GM12878 (cell line): ENCODE measurements at regions not wholly inside any gene's neighbourhood (a gene's known extent, or its start where the extent isn't known, plus 50 kb on each side); places are given as distances from the start of the nearest gene placed in this dataset.

Experiments
- ATAC-seq: fragments of 200-7000 bp; cut with Tn5 transposase; 3 replicates; pipeline ENCODE4 v1.9.1; 2020; ENCODE audit warnings: mild to moderate bottlenecking, moderate library complexity
- BruUV-seq: library from RNA; stranded (reverse); fragments of 400-500 nt; replicated peaks from 2 replicates; lab custom pipeline; 2021; lab: Mats Ljungman, UMichigan
- CTCF ChIA-PET: fragments of 300-600 bp; sonication (Branson Sonifier 250); formaldehyde crosslinking; extraction: SDS; loops from one replicate; lab custom pipeline; 2021; ENCODE audit warnings: inconsistent platforms; lab: Yijun Ruan, JAX
- POLR2A ChIA-PET: fragments of 350-600 bp; formaldehyde crosslinking; extraction: SDS; loops from one replicate; lab custom pipeline; 2021; ENCODE audit warnings: inconsistent platforms; lab: Charles Lee
- RAD21 ChIA-PET: fragments of 300-600 bp; sonication (Branson Sonifier 250); formaldehyde crosslinking; loops from one replicate; lab custom pipeline; 2023; ENCODE audit warnings: antibody characterized with exemption; ENCODE audit not compliant: unreplicated experiment; lab: Charles Lee
- SMC1A ChIA-PET: fragments of 300-600 bp; sonication (Branson Sonifier 250); formaldehyde crosslinking; loops from one replicate; lab custom pipeline; 2023; ENCODE audit not compliant: unreplicated experiment, uncharacterized antibody; lab: Charles Lee
- DNase-seq: peaks from one replicate; pipeline ENCODE4 v3.0.0-alpha.2; 2011; ENCODE audit warnings: low read depth, low spot score
- FAIRE-seq: peaks from 3 replicates; lab custom pipeline; 2011; peaks lifted over from hg19 to GRCh38; lab: Jason Lieb, UNC
- H2AFZ ChIP-seq: 2 replicates; pipeline ENCODE4 v1.6.0; 2011; ENCODE audit warnings: low read depth, low read length, control low read depth; ENCODE audit not compliant: control insufficient read depth
- H3K27ac ChIP-seq: 2 replicates; pipeline ENCODE4 v1.5.1; 2011; ENCODE audit warnings: control low read depth; ENCODE audit not compliant: control insufficient read depth, insufficient read depth
- H3K27me3 ChIP-seq, 2 experiments: replicated peaks in 1 of 2; 2 replicates each; pipeline versions ENCODE4 v1.6.0 to v1.6.1; 2011; ENCODE audit warnings: low read length in 1 of 2; ENCODE audit not compliant: control insufficient read depth in 2 of 2, insufficient read depth in 2 of 2
- H3K36me3 ChIP-seq, 2 experiments: 2 replicates each; pipeline ENCODE4 v1.5.1; 2011; ENCODE audit warnings: low read length in 1 of 2; ENCODE audit not compliant: control insufficient read depth in 2 of 2, insufficient read depth in 2 of 2
- H3K4me1 ChIP-seq: 2 replicates; pipeline ENCODE4 v1.6.1; 2011; ENCODE audit warnings: mild to moderate bottlenecking, low read length, moderate library complexity, mixed read lengths; ENCODE audit not compliant: control insufficient read depth, insufficient read depth
- H3K4me2 ChIP-seq: 2 replicates; pipeline ENCODE4 v1.6.0; 2011; ENCODE audit warnings: control low read depth; ENCODE audit not compliant: control insufficient read depth, insufficient read depth
- H3K4me3 ChIP-seq: fragments of 200-600 bp; sonication (generic); 2 replicates; pipeline ENCODE4 v1.5.1; 2016
- H3K79me2 ChIP-seq: 2 replicates; pipeline ENCODE4 v1.6.0; 2011; ENCODE audit warnings: low read length; ENCODE audit not compliant: control insufficient read depth, insufficient read depth
- H3K9ac ChIP-seq: 2 replicates; pipeline ENCODE4 v1.8.0; 2011; ENCODE audit warnings: low read length, control low read depth, mixed read lengths; ENCODE audit not compliant: control insufficient read depth, insufficient read depth
- H3K9me3 ChIP-seq: replicated peaks from 3 replicates; pipeline ENCODE4 v1.5.1; 2011; ENCODE audit warnings: mild to moderate bottlenecking, low read length; ENCODE audit not compliant: control insufficient read depth, insufficient read depth
- H4K20me1 ChIP-seq: 2 replicates; pipeline ENCODE4 v1.6.0; 2011; ENCODE audit not compliant: control insufficient read depth, insufficient read depth
- ATF2 ChIP-seq: IDR thresholded peaks from 2 replicates; pipeline ENCODE4 v1.6.1; 2012; ENCODE audit warnings: low read length, inconsistent platforms
- CBX5 ChIP-seq: sonication (generic); IDR thresholded peaks from 2 replicates; pipeline ENCODE4 v1.6.1; 2016; ENCODE audit warnings: low read depth, moderate library complexity, mild to moderate bottlenecking, inconsistent platforms
- CHD2 ChIP-seq: IDR thresholded peaks from 2 replicates; pipeline ENCODE4 v1.6.1; 2011; ENCODE audit warnings: low read depth, low read length, improper control_type of control experiment, borderline replicate concordance
- EGR1 ChIP-seq, 2 experiments: IDR thresholded peaks; 1 replicate in 1 of 2; 2 replicates in 1 of 2; pipeline ENCODE4 v1.6.1; 2011 to 2012; ENCODE audit warnings: low read depth in 2 of 2, low read length in 2 of 2, borderline replicate concordance in 1 of 2, mild to moderate bottlenecking in 1 of 2, moderate library complexity in 1 of 2
- GABPA ChIP-seq: IDR thresholded peaks from 2 replicates; pipeline ENCODE4 v1.6.1; 2014; ENCODE audit warnings: antibody characterized with exemption, low read depth, mild to moderate bottlenecking, inconsistent platforms
- MTA2 ChIP-seq: fragments of 450-650 bp; IDR thresholded peaks from 2 replicates; pipeline ENCODE4 v1.6.1; 2016; ENCODE audit warnings: low read depth, mild to moderate bottlenecking, moderate library complexity
- MXI1 ChIP-seq: fragments of 150-350 bp; IDR thresholded peaks from 2 replicates; pipeline ENCODE4 v1.6.1; 2011; ENCODE audit warnings: low read depth, mild to moderate bottlenecking, inconsistent platforms, low read length, improper control_type of control experiment
- MYC ChIP-seq: IDR thresholded peaks from 2 replicates; pipeline ENCODE4 v1.6.1; 2011; ENCODE audit warnings: mild to moderate bottlenecking, low read length, moderate library complexity, inconsistent platforms; ENCODE audit not compliant: insufficient read depth, insufficient replicate concordance, insufficient read length, severe bottlenecking
- POLR2AphosphoS2 ChIP-seq: IDR thresholded peaks from 2 replicates; pipeline ENCODE4 v1.6.1; 2011; ENCODE audit warnings: low read depth, mild to moderate bottlenecking, low read length, improper control_type of control experiment, moderate library complexity
- POLR2AphosphoS5 ChIP-seq: IDR thresholded peaks from 2 replicates; pipeline ENCODE4 v1.6.1; 2011; ENCODE audit warnings: mild to moderate bottlenecking, low read length, inconsistent platforms
- RBBP5 ChIP-seq: fragments of 200-600 bp; sonication (generic); conservative IDR thresholded peaks from 2 replicates; pipeline ENCODE4 v1.6.1; 2016
- SRF ChIP-seq, 2 experiments: IDR thresholded peaks; 2 replicates each; pipeline ENCODE4 v1.6.1; 2011; ENCODE audit warnings: low read depth in 2 of 2, low read length in 2 of 2, mild to moderate bottlenecking in 1 of 2, moderate library complexity in 1 of 2
- ZBTB33 ChIP-seq: fragments of 450-650 bp; IDR thresholded peaks from 2 replicates; pipeline ENCODE4 v1.6.1; 2017; ENCODE audit warnings: mild to moderate bottlenecking
- ZNF207 ChIP-seq: fragments of 450-650 bp; IDR thresholded peaks from 2 replicates; pipeline ENCODE4 v1.6.1; 2014; ENCODE audit warnings: antibody characterized with exemption, mild to moderate bottlenecking, borderline replicate concordance
- ZNF622 ChIP-seq: fragments of 450-650 bp; IDR thresholded peaks from 2 replicates; pipeline ENCODE4 v1.6.1; 2017; ENCODE audit warnings: mild to moderate bottlenecking, inconsistent platforms
- WGBS: methylation state at CpG from one replicate; pipeline ENCODE4 v1.1.6; 2016; ENCODE audit warnings: low lambda C conversion rate; ENCODE audit not compliant: insufficient replicate concordance, insufficient coverage; ENCODE audit errors: missing lambda C conversion rate; 5-methylcytosine and 5-hydroxymethylcytosine counted together
- in situ Hi-C: fragments of 300-500 bp; cut with MboI; formaldehyde crosslinking; loops from 9 replicates; pipeline ENCODE4 v1.14.3; 2018; ENCODE audit warnings: mixed read lengths
- intact Hi-C: fragments of 100-400 bp; cut with micrococcal nuclease; formaldehyde crosslinking; loops from one replicate; pipeline ENCODE4 v1.14.2; 2022; ENCODE audit not compliant: unreplicated experiment

- WGBS: 50% methylated on average over 1 of the region's 1 CpG
Measured at GRCh38 chr5:129384736-129385135, 75.4 kb upstream of the ADAMTS19 start.

More at GRCh38 chr5:129384736-129385135, 75.4 kb upstream of the ADAMTS19 start:
- TF ChIP-seq EGR1 (IDR thresholded peaks at IDR 0.05; ENCODE audit: borderline replicate concordance in 1 of 2, low read depth in 2 of 2, low read length in 2 of 2): no peak
- TF ChIP-seq POLR2AphosphoS5: no peak
- no peak for TF ChIP-seq ZNF207
- no peak for TF ChIP-seq MTA2
- TF ChIP-seq CBX5: no peak
- TF ChIP-seq MYC: no peak
- no peak for TF ChIP-seq POLR2AphosphoS2
- no peak for TF ChIP-seq ATF2
- TF ChIP-seq ZBTB33: no peak
- no peak for TF ChIP-seq ZNF622
- no peak for TF ChIP-seq SRF (IDR thresholded peaks at IDR 0.05; ENCODE audit: low read depth in 2 of 2, low read length in 2 of 2)
- TF ChIP-seq MXI1: no peak
- TF ChIP-seq CHD2: no peak
- TF ChIP-seq RBBP5: no peak
- TF ChIP-seq GABPA: no peak
- TF ChIP-seq, all 136 proteins: peak for 0
- intact Hi-C loops: no loop called here
- ChIA-PET POLR2A (no interaction called here), RAD21 (no interaction called here), SMC1A (interaction anchor here (1.1 kb wide), 1 partner anchor 11 kb away, joined by 3 read pairs; no protein-coding TSS in a partner anchor), CTCF (interaction anchor here (0.7 to 1.2 kb wide), 2 partner anchors 321 to 387 kb away, joined by 3 to 4 read pairs; no protein-coding TSS in a partner anchor)
- ATAC-seq (no peak), DNase-seq (no peak), FAIRE-seq (no peak)
- Histone ChIP-seq H3K9ac (no peak overlapping the region), H2AFZ (no peak overlapping the region), H4K20me1 (no peaks in the 10 kb centered on the region), H3K4me1 (no peaks in the 10 kb centered on the region), H3K27me3 (no peaks in the 10 kb centered on the region), H3K4me3 (no peak overlapping the region), H3K79me2 (no peaks in the 10 kb centered on the region), H3K9me3 (no peaks in the 10 kb centered on the region), H3K36me3 (no peaks in the 10 kb centered on the region), H3K4me2 (no peak overlapping the region), H3K27ac (no peak overlapping the region)
- in situ Hi-C loops: no loop called here
- BruUV-seq: no TSS peak
